Kidney epithelial cell (primary cell): ENCODE measurements at regions not wholly inside any gene's neighbourhood (a gene's known extent, or its start where the extent isn't known, plus 50 kb on each side); places are given as distances from the start of the nearest gene placed in this dataset.

Experiments used
- DNase-seq: peaks from one replicate; pipeline ENCODE4 v3.0.0-alpha.2; 2010; ENCODE audit warnings: low read depth
- H3K27me3 ChIP-seq: 2 replicates; pipeline ENCODE4 v1.6.0; 2011; ENCODE audit warnings: low read length; ENCODE audit not compliant: control insufficient read depth, insufficient read depth
- H3K36me3 ChIP-seq: 2 replicates; pipeline ENCODE4 v1.5.1; 2011; ENCODE audit warnings: low read length; ENCODE audit not compliant: control insufficient read depth, insufficient read depth
- H3K4me3 ChIP-seq: 2 replicates; pipeline ENCODE4 v1.5.1; 2011; ENCODE audit warnings: low read depth, mild to moderate bottlenecking, control low read depth, low read length
- CTCF ChIP-seq: IDR thresholded peaks from 2 replicates; pipeline ENCODE4 v1.5.1; 2011; ENCODE audit warnings: mild to moderate bottlenecking, moderate library complexity, low read length, control low read depth, inconsistent platforms; ENCODE audit not compliant: insufficient read depth, poor library complexity, severe bottlenecking

GRCh38 chr3:177838766-177839350, 641.6 kb upstream of the TBL1XR1 start:
- Histone ChIP-seq H3K27me3 (no peaks in the 10 kb centered on the region), H3K36me3 (no peaks in the 10 kb centered on the region), H3K4me3 (no peak overlapping the region)
- no peak for TF ChIP-seq CTCF
- no peak for DNase-seq

GRCh38 chr3:177842302-177842701, 645.0 kb upstream of the TBL1XR1 start:
- no peak for TF ChIP-seq CTCF
- DNase-seq: no peak
- Histone ChIP-seq H3K4me3 (no peak overlapping the region), H3K36me3 (no peaks in the 10 kb centered on the region), H3K27me3 (no peaks in the 10 kb centered on the region)

- no peak for TF ChIP-seq CTCF
- Histone ChIP-seq H3K4me3 (no peak overlapping the region), H3K27me3 (no peaks in the 10 kb centered on the region), H3K36me3 (no peaks in the 10 kb centered on the region)
- DNase-seq: no peak
These were observed 645.8 kb upstream of the TBL1XR1 start for GRCh38 chr3:177842743-177843734.

GRCh38 chr3:177852001-177852807, 654.9 kb upstream of the TBL1XR1 start:
- no peak for TF ChIP-seq CTCF
- H3K4me3 ChIP-seq: no peak overlapping the region
- H3K36me3 ChIP-seq: no peaks in the 10 kb centered on the region
- DNase-seq: no peak
- no peaks in the 10 kb centered on the region for H3K27me3 ChIP-seq

- DNase-seq: no peak
- no peak for TF ChIP-seq CTCF
- H3K4me3 ChIP-seq: no peak overlapping the region
- H3K27me3 ChIP-seq: no peaks in the 10 kb centered on the region
- no peaks in the 10 kb centered on the region for H3K36me3 ChIP-seq
These were observed 657.7 kb upstream of the TBL1XR1 start for GRCh38 chr3:177855021-177855420.
